Suprapubic skin (tissue), 4 donors: ENCODE measurements at regions not wholly inside any gene's neighbourhood (a gene's known extent, or its start where the extent isn't known, plus 50 kb on each side); places are given as distances from the start of the nearest gene placed in this dataset.

ENCODE experiments used
- CTCF ChIP-seq, 2 donors: fragments of 200-600 bp in 1 of 2; fragments of 450-650 bp in 1 of 2; sonication (generic) in 1 of 2; IDR thresholded peaks; one replicate each; pipeline ENCODE4 v1.5.1; 2016 to 2019; ENCODE audit warnings: antibody characterized with exemption in 2 of 2, mild to moderate bottlenecking in 1 of 2, moderate library complexity in 1 of 2
- POLR2A ChIP-seq, 2 donors: fragments of 450-650 bp; IDR thresholded peaks; one replicate each; pipeline ENCODE4 v1.6.1; 2017; ENCODE audit warnings: antibody characterized with exemption in 2 of 2, mild to moderate bottlenecking in 2 of 2, moderate library complexity in 2 of 2
- POLR2AphosphoS5 ChIP-seq, 3 donors: sonication (generic); formaldehyde crosslinking; IDR thresholded peaks; one replicate each; pipeline ENCODE4 v1.6.1; 2017; ENCODE audit warnings: antibody characterized with exemption in 3 of 3

GRCh38 chr6:120590611-120591010 is 743.7 kb downstream of the TBC1D32 start:
- TF ChIP-seq POLR2AphosphoS5 (IDR thresholded peaks at IDR 0.05) (no peak), POLR2A (IDR thresholded peaks at IDR 0.05) (no peak), CTCF (IDR thresholded peaks at IDR 0.05) (no peak)
